MCF 10A (cell line): ENCODE measurements at regions not wholly inside any gene's neighbourhood (a gene's known extent, or its start where the extent isn't known, plus 50 kb on each side); places are given as distances from the start of the nearest gene placed in this dataset.

ENCODE experiments used
- BruUV-seq: library from RNA; stranded (reverse); fragments of 400-500 nt; replicated peaks from 2 replicates; lab custom pipeline; 2021; lab: Mats Ljungman, UMichigan
- CTCF ChIA-PET: fragments of 300-600 bp; sonication (Branson Sonifier 250); formaldehyde crosslinking; extraction: SDS; loops from one replicate; lab custom pipeline; 2021; ENCODE audit warnings: antibody characterized with exemption, inconsistent platforms; lab: Yijun Ruan, JAX
- POLR2A ChIA-PET: fragments of 300-600, 350-650 bp; sonication (Branson Sonifier 250); formaldehyde crosslinking; extraction: SDS; loops from one replicate; lab custom pipeline; 2020; ENCODE audit warnings: antibody characterized with exemption, inconsistent platforms; lab: Yijun Ruan, JAX
- DNase-seq: peaks from one replicate; pipeline ENCODE4 v3.0.0-alpha.2; 2018; ENCODE audit not compliant: unreplicated experiment
- H3K27ac Mint-ChIP-seq: one replicate; pipeline ENCODE4 v1.8.0; 2022; ENCODE audit warnings: mild to moderate bottlenecking, low read depth, mixed read lengths; ENCODE audit not compliant: unreplicated experiment
- H3K27me3 Mint-ChIP-seq: one replicate; pipeline ENCODE4 v1.8.0; 2022; ENCODE audit warnings: mixed read lengths; ENCODE audit not compliant: insufficient read depth, unreplicated experiment
- H3K36me3 Mint-ChIP-seq: one replicate; pipeline ENCODE4 v1.8.0; 2022; ENCODE audit warnings: mild to moderate bottlenecking, moderate library complexity, mixed read lengths; ENCODE audit not compliant: insufficient read depth, unreplicated experiment
- H3K4me1 Mint-ChIP-seq: one replicate; pipeline ENCODE4 v1.8.0; 2022; ENCODE audit warnings: mixed read lengths; ENCODE audit not compliant: insufficient read depth, unreplicated experiment
- H3K4me3 Mint-ChIP-seq: one replicate; pipeline ENCODE4 v1.8.0; 2022; ENCODE audit warnings: mild to moderate bottlenecking, moderate library complexity, mixed read lengths; ENCODE audit not compliant: unreplicated experiment
- H3K9me3 Mint-ChIP-seq: one replicate; pipeline ENCODE4 v1.8.0; 2022; ENCODE audit warnings: mixed read lengths; ENCODE audit not compliant: unreplicated experiment
- intact Hi-C: fragments of 100-400 bp; cut with micrococcal nuclease; formaldehyde crosslinking; loops from 2 replicates; pipeline ENCODE4 v1.14.1; 2022
- TF ChIP-seq, protein P1 (sequence below): fragments of 200-600 bp; IDR thresholded peaks from one replicate; pipeline ENCODE4 v1.8.0; 2022; ENCODE audit warnings: antibody characterized with exemption, mild to moderate bottlenecking; ENCODE audit not compliant: unreplicated experiment

DNA sequence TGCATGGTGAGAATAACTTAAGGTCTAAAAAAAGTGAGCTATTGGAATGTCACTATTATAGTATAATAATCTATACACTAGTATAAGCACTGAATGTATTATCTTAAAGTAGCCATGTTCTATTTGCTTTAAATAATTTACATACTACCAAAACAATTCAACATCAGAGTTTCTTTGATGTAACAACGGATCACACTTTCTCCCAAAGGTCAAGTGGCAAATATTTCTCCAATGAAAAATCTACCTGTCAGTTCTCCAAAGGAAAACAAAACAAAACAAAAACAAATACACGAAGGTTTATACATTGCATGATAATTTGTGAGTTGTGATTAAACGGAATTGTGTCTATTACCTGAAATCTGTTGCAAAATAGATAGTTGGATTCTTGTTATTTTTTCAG is 581.4 kb downstream of the USP25 start:
- BruUV-seq: no TSS peak
- H3K36me3 Mint-ChIP-seq: no peaks in the 10 kb centered on the region
- no peak overlapping the region for H3K27ac Mint-ChIP-seq
- ChIA-PET POLR2A (no interaction called here), CTCF (no interaction called here)
- TF ChIP-seq, protein P1, sequence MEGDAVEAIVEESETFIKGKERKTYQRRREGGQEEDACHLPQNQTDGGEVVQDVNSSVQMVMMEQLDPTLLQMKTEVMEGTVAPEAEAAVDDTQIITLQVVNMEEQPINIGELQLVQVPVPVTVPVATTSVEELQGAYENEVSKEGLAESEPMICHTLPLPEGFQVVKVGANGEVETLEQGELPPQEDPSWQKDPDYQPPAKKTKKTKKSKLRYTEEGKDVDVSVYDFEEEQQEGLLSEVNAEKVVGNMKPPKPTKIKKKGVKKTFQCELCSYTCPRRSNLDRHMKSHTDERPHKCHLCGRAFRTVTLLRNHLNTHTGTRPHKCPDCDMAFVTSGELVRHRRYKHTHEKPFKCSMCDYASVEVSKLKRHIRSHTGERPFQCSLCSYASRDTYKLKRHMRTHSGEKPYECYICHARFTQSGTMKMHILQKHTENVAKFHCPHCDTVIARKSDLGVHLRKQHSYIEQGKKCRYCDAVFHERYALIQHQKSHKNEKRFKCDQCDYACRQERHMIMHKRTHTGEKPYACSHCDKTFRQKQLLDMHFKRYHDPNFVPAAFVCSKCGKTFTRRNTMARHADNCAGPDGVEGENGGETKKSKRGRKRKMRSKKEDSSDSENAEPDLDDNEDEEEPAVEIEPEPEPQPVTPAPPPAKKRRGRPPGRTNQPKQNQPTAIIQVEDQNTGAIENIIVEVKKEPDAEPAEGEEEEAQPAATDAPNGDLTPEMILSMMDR: no peak
- no peaks in the 10 kb centered on the region for H3K9me3 Mint-ChIP-seq
- peaks cover 48% of the 10 kb centered on the region for H3K27me3 Mint-ChIP-seq
- no peaks in the 10 kb centered on the region for H3K4me1 Mint-ChIP-seq
- DNase-seq: no peak
- intact Hi-C loops: no loop called here
- H3K4me3 Mint-ChIP-seq: no peak overlapping the region

DNA sequence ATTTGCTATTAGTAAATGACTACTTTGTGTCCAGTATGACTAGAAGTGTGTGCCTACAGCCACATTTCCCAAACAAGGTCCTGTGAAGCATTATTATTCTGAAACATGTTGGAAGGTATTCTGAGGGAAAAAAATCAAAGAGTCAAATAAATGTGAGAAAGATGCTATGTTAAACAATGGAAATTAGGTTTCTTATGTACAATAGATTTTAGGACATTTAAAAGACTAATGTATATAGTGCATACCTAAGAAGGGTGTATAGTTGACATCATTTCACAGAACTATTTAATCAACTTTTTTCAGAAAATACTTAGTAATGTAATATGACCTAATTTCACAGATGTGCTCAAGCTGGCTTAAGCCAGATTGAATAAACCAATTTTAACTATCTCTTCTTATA is 582.5 kb downstream of the USP25 start:
- no peak for DNase-seq
- CTCF ChIA-PET: interaction anchor here (0.6 kb wide), 1 partner anchor 41 kb away, joined by 3 read pairs; no protein-coding TSS in a partner anchor
- intact Hi-C loops: no loop called here
- POLR2A ChIA-PET: no interaction called here
- no peaks in the 10 kb centered on the region for H3K36me3 Mint-ChIP-seq
- BruUV-seq: no TSS peak
- no peaks in the 10 kb centered on the region for H3K9me3 Mint-ChIP-seq
- H3K27me3 Mint-ChIP-seq: peaks cover 57% of the 10 kb centered on the region
- TF ChIP-seq, protein P1: no peak
- no peaks in the 10 kb centered on the region for H3K4me1 Mint-ChIP-seq
- H3K27ac Mint-ChIP-seq: no peak overlapping the region
- no peak overlapping the region for H3K4me3 Mint-ChIP-seq

DNA sequence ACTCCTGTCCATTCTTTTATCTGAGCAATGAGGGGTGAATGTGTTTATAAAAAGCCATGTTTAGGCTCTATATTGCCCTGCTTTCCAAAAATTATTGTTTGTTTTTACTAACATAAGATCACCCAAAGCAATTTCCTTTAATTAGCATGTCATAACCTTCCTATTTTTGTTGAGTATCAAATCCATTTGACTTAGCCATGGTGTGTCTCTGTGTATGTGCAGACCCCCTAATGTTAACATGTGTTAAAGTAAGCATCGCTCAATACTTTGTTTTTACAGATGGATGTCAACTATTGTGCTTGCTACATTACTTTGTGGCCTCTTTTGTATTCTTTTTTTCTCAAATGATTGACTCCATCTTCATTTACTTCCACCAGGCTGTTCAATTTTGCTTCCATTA is 585.4 kb downstream of the USP25 start:
- CTCF ChIA-PET: no interaction called here
- POLR2A ChIA-PET: interaction anchor here (0.7 kb wide), 1 partner anchor 24 kb away, joined by 3 read pairs; no protein-coding TSS in a partner anchor
- no peak overlapping the region for H3K4me3 Mint-ChIP-seq
- TF ChIP-seq, protein P1: no peak
- intact Hi-C loops: no loop called here
- H3K27ac Mint-ChIP-seq: no peak overlapping the region
- no peaks in the 10 kb centered on the region for H3K4me1 Mint-ChIP-seq
- H3K27me3 Mint-ChIP-seq: peaks cover 74% of the 10 kb centered on the region
- H3K9me3 Mint-ChIP-seq: no peaks in the 10 kb centered on the region
- H3K36me3 Mint-ChIP-seq: no peaks in the 10 kb centered on the region
- DNase-seq: no peak
- BruUV-seq: no TSS peak

DNA sequence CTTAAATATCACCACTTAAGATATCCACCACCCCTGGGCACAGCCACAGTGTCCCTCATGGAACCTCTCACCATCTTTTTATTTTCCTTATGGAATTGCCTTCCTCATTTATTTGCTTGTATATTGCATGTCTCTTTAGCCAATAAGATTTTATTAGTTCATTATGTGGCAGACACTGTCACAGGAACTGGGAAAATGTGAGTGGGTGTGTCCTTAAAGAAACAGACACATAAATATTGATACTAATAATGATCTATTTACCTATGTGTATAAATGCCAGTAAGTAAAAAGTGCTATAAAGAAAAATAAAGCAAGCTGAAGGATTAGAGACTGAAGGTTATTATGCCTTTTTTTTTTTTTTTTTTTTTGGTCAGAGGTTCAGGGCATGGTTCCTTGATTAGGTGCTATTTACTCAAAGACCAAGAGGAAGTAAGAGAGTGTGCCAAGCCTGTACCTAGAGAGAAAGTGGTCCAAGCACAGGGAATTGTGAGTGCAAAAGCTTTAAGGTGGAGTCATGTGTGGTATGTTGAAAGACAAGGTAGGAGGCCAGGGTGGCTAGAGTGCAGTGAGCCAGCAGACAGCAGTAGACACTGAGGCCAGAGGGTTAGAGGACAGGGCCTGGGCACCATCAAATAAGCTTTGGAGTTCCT is 589.0 kb downstream of the USP25 start:
- DNase-seq: no peak
- Mint-ChIP-seq H3K4me3 (no peak overlapping the region), H3K36me3 (no peaks in the 10 kb centered on the region), H3K27me3 (peaks cover 46% of the 10 kb centered on the region), H3K4me1 (no peaks in the 10 kb centered on the region), H3K27ac (no peak overlapping the region), H3K9me3 (no peaks in the 10 kb centered on the region)
- POLR2A ChIA-PET: no interaction called here
- intact Hi-C loops: no loop called here
- CTCF ChIA-PET: interaction anchor here (0.6 to 1.3 kb wide), 4 partner anchors 11 to 512 kb away, joined by 3 to 7 read pairs (median 4); no protein-coding TSS in a partner anchor
- TF ChIP-seq, protein P1: no peak
- no TSS peak for BruUV-seq
